ENCODE measurements at regions not wholly inside any gene's neighbourhood (a gene's known extent, or its start where the extent isn't known, plus 50 kb on each side); places are given as distances from the start of the nearest gene placed in this dataset.

DNA sequence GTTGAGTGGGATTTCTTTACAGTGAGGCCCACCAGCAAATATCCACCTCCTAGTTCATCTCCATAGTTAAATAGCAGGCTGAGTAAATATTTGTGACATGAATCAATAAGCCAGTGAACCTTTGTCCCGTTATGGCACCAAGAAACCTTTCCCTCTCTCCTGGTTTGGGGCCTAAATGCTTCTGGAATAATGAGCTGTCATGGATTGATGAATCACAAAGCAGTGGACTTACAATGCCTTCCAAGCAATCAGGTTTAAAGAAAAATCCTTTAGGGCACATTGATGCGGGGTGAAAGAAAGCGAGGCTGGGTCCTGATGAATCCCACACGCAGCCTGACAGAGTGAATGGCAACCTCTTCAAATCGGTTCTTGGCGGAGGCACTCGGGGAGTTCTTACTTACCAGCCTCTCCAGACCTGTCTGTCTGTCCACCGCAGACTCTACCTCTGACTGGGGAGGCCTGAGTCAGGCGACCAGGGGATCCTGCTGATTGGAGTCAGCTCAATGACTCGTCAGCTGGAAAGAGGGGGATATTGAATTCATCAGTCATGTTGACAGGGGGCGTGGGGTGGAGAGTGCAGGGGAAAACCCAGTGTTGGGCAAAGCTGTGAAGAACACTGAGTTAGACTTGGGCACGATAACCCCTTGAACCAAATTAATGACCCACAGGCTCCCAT, 247.3 kb downstream of the PLPP3 start (continued):
- TF ChIP-seq ZNF34 (CRISPR knock-in tag; IDR thresholded peaks at IDR 0.05; ENCODE audit: borderline replicate concordance), result no peak
- TF ChIP-seq, protein P1, sequence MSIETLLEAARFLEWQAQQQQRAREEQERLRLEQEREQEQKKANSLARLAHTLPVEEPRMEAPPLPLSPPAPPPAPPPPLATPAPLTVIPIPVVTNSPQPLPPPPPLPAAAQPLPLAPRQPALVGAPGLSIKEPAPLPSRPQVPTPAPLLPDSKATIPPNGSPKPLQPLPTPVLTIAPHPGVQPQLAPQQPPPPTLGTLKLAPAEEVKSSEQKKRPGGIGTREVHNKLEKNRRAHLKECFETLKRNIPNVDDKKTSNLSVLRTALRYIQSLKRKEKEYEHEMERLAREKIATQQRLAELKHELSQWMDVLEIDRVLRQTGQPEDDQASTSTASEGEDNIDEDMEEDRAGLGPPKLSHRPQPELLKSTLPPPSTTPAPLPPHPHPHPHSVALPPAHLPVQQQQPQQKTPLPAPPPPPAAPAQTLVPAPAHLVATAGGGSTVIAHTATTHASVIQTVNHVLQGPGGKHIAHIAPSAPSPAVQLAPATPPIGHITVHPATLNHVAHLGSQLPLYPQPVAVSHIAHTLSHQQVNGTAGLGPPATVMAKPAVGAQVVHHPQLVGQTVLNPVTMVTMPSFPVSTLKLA (IDR thresholded peaks at IDR 0.05), result no peak
- TF ChIP-seq, protein P2, sequence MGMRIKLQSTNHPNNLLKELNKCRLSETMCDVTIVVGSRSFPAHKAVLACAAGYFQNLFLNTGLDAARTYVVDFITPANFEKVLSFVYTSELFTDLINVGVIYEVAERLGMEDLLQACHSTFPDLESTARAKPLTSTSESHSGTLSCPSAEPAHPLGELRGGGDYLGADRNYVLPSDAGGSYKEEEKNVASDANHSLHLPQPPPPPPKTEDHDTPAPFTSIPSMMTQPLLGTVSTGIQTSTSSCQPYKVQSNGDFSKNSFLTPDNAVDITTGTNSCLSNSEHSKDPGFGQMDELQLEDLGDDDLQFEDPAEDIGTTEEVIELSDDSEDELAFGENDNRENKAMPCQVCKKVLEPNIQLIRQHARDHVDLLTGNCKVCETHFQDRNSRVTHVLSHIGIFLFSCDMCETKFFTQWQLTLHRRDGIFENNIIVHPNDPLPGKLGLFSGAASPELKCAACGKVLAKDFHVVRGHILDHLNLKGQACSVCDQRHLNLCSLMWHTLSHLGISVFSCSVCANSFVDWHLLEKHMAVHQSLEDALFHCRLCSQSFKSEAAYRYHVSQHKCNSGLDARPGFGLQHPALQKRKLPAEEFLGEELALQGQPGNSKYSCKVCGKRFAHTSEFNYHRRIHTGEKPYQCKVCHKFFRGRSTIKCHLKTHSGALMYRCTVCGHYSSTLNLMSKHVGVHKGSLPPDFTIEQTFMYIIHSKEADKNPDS (CRISPR knock-in tag; IDR thresholded peaks at IDR 0.05), result no peak
- no peak for TF ChIP-seq ZNF598 (CRISPR knock-in tag; IDR thresholded peaks at IDR 0.05; ENCODE audit: borderline replicate concordance)
- no peak for TF ChIP-seq ZNF451 (CRISPR knock-in tag; IDR thresholded peaks at IDR 0.05)
- TF ChIP-seq, protein P3, sequence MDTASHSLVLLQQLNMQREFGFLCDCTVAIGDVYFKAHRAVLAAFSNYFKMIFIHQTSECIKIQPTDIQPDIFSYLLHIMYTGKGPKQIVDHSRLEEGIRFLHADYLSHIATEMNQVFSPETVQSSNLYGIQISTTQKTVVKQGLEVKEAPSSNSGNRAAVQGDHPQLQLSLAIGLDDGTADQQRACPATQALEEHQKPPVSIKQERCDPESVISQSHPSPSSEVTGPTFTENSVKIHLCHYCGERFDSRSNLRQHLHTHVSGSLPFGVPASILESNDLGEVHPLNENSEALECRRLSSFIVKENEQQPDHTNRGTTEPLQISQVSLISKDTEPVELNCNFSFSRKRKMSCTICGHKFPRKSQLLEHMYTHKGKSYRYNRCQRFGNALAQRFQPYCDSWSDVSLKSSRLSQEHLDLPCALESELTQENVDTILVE (CRISPR knock-in tag; IDR thresholded peaks at IDR 0.05), result no peak
- no peak for TF ChIP-seq ZNF136 (CRISPR knock-in tag; IDR thresholded peaks at IDR 0.05; ENCODE audit: low read depth)
- peak; percentile 97 for TF ChIP-seq KDM6A (CRISPR knock-in tag; IDR thresholded peaks at IDR 0.05; ENCODE audit: low read depth)
- TF ChIP-seq AGO2 (optimal IDR thresholded peaks at IDR 0.05; ENCODE audit: low read depth, low read length), result no peak
- peak; percentile 69 for TF ChIP-seq BCL6 (CRISPR knock-in tag; IDR thresholded peaks at IDR 0.05)
- TF ChIP-seq ZMYM4 (CRISPR knock-in tag; IDR thresholded peaks at IDR 0.05), result peak; percentile 67
- TF ChIP-seq, protein P4, sequence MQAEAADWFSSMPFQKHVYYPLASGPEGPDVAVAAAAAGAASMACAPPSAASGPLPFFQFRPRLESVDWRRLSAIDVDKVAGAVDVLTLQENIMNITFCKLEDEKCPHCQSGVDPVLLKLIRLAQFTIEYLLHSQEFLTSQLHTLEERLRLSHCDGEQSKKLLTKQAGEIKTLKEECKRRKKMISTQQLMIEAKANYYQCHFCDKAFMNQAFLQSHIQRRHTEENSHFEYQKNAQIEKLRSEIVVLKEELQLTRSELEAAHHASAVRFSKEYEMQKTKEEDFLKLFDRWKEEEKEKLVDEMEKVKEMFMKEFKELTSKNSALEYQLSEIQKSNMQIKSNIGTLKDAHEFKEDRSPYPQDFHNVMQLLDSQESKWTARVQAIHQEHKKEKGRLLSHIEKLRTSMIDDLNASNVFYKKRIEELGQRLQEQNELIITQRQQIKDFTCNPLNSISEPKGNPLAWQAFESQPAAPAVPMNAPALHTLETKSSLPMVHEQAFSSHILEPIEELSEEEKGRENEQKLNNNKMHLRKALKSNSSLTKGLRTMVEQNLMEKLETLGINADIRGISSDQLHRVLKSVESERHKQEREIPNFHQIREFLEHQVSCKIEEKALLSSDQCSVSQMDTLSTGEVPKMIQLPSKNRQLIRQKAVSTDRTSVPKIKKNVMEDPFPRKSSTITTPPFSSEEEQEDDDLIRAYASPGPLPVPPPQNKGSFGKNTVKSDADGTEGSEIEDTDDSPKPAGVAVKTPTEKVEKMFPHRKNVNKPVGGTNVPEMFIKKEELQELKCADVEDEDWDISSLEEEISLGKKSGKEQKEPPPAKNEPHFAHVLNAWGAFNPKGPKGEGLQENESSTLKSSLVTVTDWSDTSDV (CRISPR knock-in tag; IDR thresholded peaks at IDR 0.05), result no peak
- TF ChIP-seq, protein P5, sequence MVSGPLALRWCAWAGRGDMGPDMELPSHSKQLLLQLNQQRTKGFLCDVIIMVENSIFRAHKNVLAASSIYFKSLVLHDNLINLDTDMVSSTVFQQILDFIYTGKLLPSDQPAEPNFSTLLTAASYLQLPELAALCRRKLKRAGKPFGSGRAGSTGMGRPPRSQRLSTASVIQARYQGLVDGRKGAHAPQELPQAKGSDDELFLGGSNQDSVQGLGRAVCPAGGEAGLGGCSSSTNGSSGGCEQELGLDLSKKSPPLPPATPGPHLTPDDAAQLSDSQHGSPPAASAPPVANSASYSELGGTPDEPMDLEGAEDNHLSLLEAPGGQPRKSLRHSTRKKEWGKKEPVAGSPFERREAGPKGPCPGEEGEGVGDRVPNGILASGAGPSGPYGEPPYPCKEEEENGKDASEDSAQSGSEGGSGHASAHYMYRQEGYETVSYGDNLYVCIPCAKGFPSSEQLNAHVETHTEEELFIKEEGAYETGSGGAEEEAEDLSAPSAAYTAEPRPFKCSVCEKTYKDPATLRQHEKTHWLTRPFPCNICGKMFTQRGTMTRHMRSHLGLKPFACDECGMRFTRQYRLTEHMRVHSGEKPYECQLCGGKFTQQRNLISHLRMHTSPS (CRISPR knock-in tag; IDR thresholded peaks at IDR 0.05; ENCODE audit: low read depth), result no peak
- TF ChIP-seq NFE2L2 (IDR thresholded peaks at IDR 0.05; ENCODE audit: low read length), result no peak
- no peak for TF ChIP-seq ZNF780A (CRISPR knock-in tag; IDR thresholded peaks at IDR 0.05)
- TF ChIP-seq GATAD1 (CRISPR knock-in tag; IDR thresholded peaks at IDR 0.05), result no peak
- TF ChIP-seq PTBP1 (IDR thresholded peaks at IDR 0.05; ENCODE audit: low read depth, low read length, poor library complexity, severe bottlenecking), result no peak
- TF ChIP-seq ZSCAN9 (CRISPR knock-in tag; IDR thresholded peaks at IDR 0.05; ENCODE audit: borderline replicate concordance), result no peak
- peak; percentile 45; the same call in 1 of the 2 replicates for TF ChIP-seq ZNF441 (CRISPR knock-in tag; IDR thresholded peaks at IDR 0.05; ENCODE audit: borderline replicate concordance)
- no peak for TF ChIP-seq ADNP (CRISPR knock-in tag; IDR thresholded peaks at IDR 0.05)
- no peak for TF ChIP-seq ZNF354B (CRISPR knock-in tag; IDR thresholded peaks at IDR 0.05)
- TF ChIP-seq ZBTB21 (CRISPR knock-in tag; IDR thresholded peaks at IDR 0.05), result no peak
- TF ChIP-seq ZNF766 (CRISPR knock-in tag; IDR thresholded peaks at IDR 0.05; ENCODE audit: borderline replicate concordance), result peak; percentile 98
